ENCODE measurements at regions not wholly inside any gene's neighbourhood (a gene's known extent, or its start where the extent isn't known, plus 50 kb on each side); places are given as distances from the start of the nearest gene placed in this dataset.

GRCh38 chr13:82747291-82747690 lies 1135.0 kb downstream of the SLITRK1 start:
- TF ChIP-seq, protein P1, sequence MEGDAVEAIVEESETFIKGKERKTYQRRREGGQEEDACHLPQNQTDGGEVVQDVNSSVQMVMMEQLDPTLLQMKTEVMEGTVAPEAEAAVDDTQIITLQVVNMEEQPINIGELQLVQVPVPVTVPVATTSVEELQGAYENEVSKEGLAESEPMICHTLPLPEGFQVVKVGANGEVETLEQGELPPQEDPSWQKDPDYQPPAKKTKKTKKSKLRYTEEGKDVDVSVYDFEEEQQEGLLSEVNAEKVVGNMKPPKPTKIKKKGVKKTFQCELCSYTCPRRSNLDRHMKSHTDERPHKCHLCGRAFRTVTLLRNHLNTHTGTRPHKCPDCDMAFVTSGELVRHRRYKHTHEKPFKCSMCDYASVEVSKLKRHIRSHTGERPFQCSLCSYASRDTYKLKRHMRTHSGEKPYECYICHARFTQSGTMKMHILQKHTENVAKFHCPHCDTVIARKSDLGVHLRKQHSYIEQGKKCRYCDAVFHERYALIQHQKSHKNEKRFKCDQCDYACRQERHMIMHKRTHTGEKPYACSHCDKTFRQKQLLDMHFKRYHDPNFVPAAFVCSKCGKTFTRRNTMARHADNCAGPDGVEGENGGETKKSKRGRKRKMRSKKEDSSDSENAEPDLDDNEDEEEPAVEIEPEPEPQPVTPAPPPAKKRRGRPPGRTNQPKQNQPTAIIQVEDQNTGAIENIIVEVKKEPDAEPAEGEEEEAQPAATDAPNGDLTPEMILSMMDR (IDR thresholded peaks at IDR 0.05; ENCODE audit: poor library complexity), result no peak
- TF ChIP-seq EZH2phosphoT487 (IDR thresholded peaks at IDR 0.05; ENCODE audit: low read depth, severe bottlenecking, unreplicated experiment), result no peak

Data from hepatocyte (in vitro differentiated cells).